ENCODE measurements at regions not wholly inside any gene's neighbourhood (a gene's known extent, or its start where the extent isn't known, plus 50 kb on each side); places are given as distances from the start of the nearest gene placed in this dataset.
A peak's percentile ranks its signal among the peaks of the same experiment; 100 is the strongest.
"Not testable (repeated sequence)": the region's sequence is repeated elsewhere in the genome, so short reads cannot be mapped to it uniquely, and the experiment has no call there.

DNA sequence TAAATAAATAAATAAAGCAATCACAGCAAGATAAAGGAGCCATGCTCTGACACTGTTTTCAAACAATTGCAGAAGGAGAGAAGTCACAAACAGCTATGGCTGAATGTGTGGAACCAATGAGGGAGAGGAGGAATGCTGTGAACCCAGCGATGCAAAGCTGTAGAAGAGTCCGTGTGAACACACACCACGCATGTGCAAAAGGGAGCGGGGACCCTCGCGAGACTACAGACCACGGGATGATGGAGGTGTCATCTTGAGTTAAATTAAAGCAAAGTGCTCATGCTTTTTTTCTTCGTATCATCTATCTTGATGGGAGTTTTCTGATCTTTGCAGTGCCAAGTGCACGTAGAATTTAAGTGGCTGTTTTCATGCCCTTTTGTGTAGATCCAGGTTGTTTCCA lies 123.8 kb upstream of the CDH5 start:
- intact Hi-C loops (cut with DNase I; ENCODE audit: low total_unique reads) = no loop called here
- Histone ChIP-seq H3K9me3 (peaks cover 6 to 9% of the 10 kb centered on the region in 2 donors), H3K4me3 (no peak overlapping the region), H3K4me1 (peaks cover 0 to 2% of the 10 kb centered on the region in 2 donors), H3K27ac (no peak overlapping the region), H3K36me3 (no peaks in the 10 kb centered on the region), H3K27me3 (no peaks in the 10 kb centered on the region)
- DNase-seq (ENCODE audit: low spot score in 2 of 2) = no peak
- TF ChIP-seq POLR2AphosphoS5 (IDR thresholded peaks at IDR 0.05) = no peak
- TF ChIP-seq, protein P1, sequence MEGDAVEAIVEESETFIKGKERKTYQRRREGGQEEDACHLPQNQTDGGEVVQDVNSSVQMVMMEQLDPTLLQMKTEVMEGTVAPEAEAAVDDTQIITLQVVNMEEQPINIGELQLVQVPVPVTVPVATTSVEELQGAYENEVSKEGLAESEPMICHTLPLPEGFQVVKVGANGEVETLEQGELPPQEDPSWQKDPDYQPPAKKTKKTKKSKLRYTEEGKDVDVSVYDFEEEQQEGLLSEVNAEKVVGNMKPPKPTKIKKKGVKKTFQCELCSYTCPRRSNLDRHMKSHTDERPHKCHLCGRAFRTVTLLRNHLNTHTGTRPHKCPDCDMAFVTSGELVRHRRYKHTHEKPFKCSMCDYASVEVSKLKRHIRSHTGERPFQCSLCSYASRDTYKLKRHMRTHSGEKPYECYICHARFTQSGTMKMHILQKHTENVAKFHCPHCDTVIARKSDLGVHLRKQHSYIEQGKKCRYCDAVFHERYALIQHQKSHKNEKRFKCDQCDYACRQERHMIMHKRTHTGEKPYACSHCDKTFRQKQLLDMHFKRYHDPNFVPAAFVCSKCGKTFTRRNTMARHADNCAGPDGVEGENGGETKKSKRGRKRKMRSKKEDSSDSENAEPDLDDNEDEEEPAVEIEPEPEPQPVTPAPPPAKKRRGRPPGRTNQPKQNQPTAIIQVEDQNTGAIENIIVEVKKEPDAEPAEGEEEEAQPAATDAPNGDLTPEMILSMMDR (IDR thresholded peaks at IDR 0.05) = no peak
- TF ChIP-seq POLR2A (IDR thresholded peaks at IDR 0.05) = no peak

GRCh38 chr16:66242206-66242605 lies 124.3 kb upstream of the CDH5 start:
- H3K4me1 ChIP-seq; intact Hi-C loops (cut with DNase I; ENCODE audit: low total_unique reads); H3K4me3 ChIP-seq; H3K9me3 ChIP-seq; H3K27ac ChIP-seq; H3K36me3 ChIP-seq; H3K27me3 ChIP-seq; DNase-seq (ENCODE audit: low spot score in 2 of 2): not testable (repeated sequence)

GRCh38 chr16:66240631-66241395 lies 125.7 kb upstream of the CDH5 start:
- no peaks in the 10 kb centered on the region for H3K27me3 ChIP-seq
- H3K4me1 ChIP-seq = peaks cover 0 to 2% of the 10 kb centered on the region in 2 donors
- peak in 1 of 2 donors; percentile 35 for DNase-seq (ENCODE audit: low spot score in 2 of 2)
- peak overlapping the region; percentile 25 to 48 for H3K27ac ChIP-seq
- TF ChIP-seq POLR2AphosphoS5 (IDR thresholded peaks at IDR 0.05) (no peak), POLR2A (IDR thresholded peaks at IDR 0.05) (no peak)
- TF ChIP-seq, protein P1 (IDR thresholded peaks at IDR 0.05) = no peak
- no peak overlapping the region for H3K4me3 ChIP-seq
- intact Hi-C loops (cut with DNase I; ENCODE audit: low total_unique reads) = no loop called here
- H3K9me3 ChIP-seq = peaks cover 6 to 9% of the 10 kb centered on the region in 2 donors
- H3K36me3 ChIP-seq = no peaks in the 10 kb centered on the region

DNA sequence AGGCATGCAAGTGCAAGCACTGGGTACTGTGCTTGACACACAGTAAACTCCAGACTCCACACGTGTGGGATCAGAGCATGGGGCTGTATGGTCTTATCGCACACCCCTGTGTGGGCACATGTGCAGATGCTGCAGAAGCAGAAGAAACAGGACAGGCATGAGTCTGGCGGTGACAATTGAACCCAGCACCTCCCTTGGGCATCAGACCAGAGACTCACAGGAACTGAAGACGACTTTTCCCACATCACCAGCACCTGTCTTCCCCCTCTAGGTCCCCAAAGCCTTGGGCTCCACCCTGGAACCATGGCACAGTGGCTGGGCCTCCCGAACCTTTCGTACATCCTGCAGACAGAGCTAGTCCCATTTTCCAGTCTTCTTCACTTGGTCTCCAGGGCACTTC lies 126.4 kb upstream of the CDH5 start:
- Histone ChIP-seq H3K27me3 (no peaks in the 10 kb centered on the region), H3K4me3 (no peak overlapping the region), H3K4me1 (peaks cover 0 to 2% of the 10 kb centered on the region in 2 donors), H3K9me3 (peaks cover 6 to 9% of the 10 kb centered on the region in 2 donors), H3K36me3 (no peaks in the 10 kb centered on the region), H3K27ac (no peak overlapping the region)
- TF ChIP-seq POLR2AphosphoS5 (IDR thresholded peaks at IDR 0.05) (no peak), POLR2A (IDR thresholded peaks at IDR 0.05) (no peak)
- TF ChIP-seq, protein P1 (IDR thresholded peaks at IDR 0.05) = no peak
- no peak for DNase-seq (ENCODE audit: low spot score in 2 of 2)
- intact Hi-C loops (cut with DNase I; ENCODE audit: low total_unique reads) = no loop called here

DNA sequence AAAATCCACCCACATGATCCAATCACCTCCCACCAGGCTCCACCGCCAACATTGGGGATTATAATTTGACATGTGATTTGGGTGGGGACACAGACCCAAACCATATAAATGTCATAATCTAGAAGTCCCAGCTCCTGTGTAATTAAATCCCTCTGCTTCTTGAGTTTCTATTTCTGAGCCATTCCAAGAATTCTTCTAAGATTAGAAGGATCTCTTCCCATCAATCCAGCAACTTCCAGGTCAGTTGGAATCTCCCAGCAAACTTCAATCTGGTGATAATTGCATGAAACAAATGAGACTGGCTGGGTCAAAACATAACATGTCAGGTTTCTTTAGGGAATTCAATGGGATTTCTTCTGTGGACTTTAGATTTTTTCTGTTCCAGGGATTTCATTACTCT lies 127.8 kb upstream of the CDH5 start:
- Histone ChIP-seq H3K27ac (no peak overlapping the region), H3K27me3 (no peaks in the 10 kb centered on the region), H3K4me1 (peaks cover 0 to 2% of the 10 kb centered on the region in 2 donors), H3K36me3 (no peaks in the 10 kb centered on the region), H3K9me3 (peaks cover 6 to 9% of the 10 kb centered on the region in 2 donors), H3K4me3 (no peak overlapping the region)
- TF ChIP-seq POLR2AphosphoS5 (IDR thresholded peaks at IDR 0.05) = no peak
- no peak for TF ChIP-seq POLR2A (IDR thresholded peaks at IDR 0.05)
- TF ChIP-seq, protein P1 (IDR thresholded peaks at IDR 0.05) = no peak
- DNase-seq (ENCODE audit: low spot score in 2 of 2) = no peak
- intact Hi-C loops (cut with DNase I; ENCODE audit: low total_unique reads) = no loop called here

Measured in breast epithelium (tissue), 4 donors.